ENCODE measurements at regions not wholly inside any gene's neighbourhood (a gene's known extent, or its start where the extent isn't known, plus 50 kb on each side); places are given as distances from the start of the nearest gene placed in this dataset.

DNA sequence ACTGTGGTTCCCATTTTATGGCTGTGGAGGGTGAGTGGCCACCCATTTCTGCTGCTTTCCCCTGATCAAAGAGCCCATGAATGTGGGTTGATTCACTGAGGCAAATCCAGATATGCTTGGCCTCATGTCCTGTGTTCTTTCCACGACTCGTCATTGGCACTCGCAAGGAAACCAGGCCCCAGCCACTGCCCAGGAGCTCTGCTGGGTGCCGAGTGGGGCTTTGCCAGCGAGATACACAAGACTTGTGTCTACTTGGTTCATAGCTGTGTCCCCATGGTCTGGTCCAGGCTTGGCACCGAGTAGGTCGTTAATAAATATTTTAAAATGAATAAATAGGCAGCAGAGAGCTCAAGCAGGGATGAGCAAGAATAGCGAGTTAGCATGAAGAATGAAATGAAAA, 1291.5 kb downstream of the TBC1D22A start:
- FAIRE-seq: no peak
- DNase-seq (ENCODE audit: insufficient read length, low spot score): no peak
- TF ChIP-seq CTCF (IDR thresholded peaks at IDR 0.05; ENCODE audit: insufficient read depth, missing control alignments): no peak

- FAIRE-seq: no peak
- TF ChIP-seq CTCF (IDR thresholded peaks at IDR 0.05; ENCODE audit: insufficient read depth, missing control alignments): no peak
- DNase-seq (ENCODE audit: insufficient read length, low spot score): no peak
These were observed 1291.0 kb downstream of the TBC1D22A start for GRCh38 chr22:48053486-48053885.

DNA sequence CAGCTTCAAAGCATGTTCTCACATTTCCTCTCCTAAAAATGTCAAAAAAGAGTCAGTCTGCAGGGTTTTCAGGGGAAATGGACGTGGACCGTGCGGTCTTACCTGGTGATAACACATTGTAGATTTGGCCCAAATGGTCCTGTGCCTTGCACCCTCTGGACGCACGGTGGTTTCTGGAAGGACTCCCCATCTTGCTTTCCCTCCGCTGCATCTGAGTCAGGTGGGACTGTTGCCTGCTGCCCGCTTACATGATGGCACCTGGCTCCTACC, 1290.1 kb downstream of the TBC1D22A start:
- no peak for DNase-seq (ENCODE audit: insufficient read length, low spot score)
- no peak for FAIRE-seq
- no peak for TF ChIP-seq CTCF (IDR thresholded peaks at IDR 0.05; ENCODE audit: insufficient read depth, missing control alignments)

- FAIRE-seq (no peak), DNase-seq (ENCODE audit: insufficient read length, low spot score) (no peak)
- TF ChIP-seq CTCF (IDR thresholded peaks at IDR 0.05; ENCODE audit: insufficient read depth, missing control alignments): no peak
These were observed 1289.6 kb downstream of the TBC1D22A start for GRCh38 chr22:48051796-48052620.

GRCh38 chr22:48050836-48051235, 1288.4 kb downstream of the TBC1D22A start:
- DNase-seq (ENCODE audit: insufficient read length, low spot score): no peak
- FAIRE-seq: no peak
- TF ChIP-seq CTCF (IDR thresholded peaks at IDR 0.05; ENCODE audit: insufficient read depth, missing control alignments): no peak

- no peak for DNase-seq (ENCODE audit: insufficient read length, low spot score)
- FAIRE-seq: no peak
- TF ChIP-seq CTCF (IDR thresholded peaks at IDR 0.05; ENCODE audit: insufficient read depth, missing control alignments): no peak
These were observed 1286.7 kb downstream of the TBC1D22A start for GRCh38 chr22:48049116-48049515.

GRCh38 chr22:48047722-48048500, 1285.5 kb downstream of the TBC1D22A start:
- no peak for FAIRE-seq
- no peak for DNase-seq (ENCODE audit: insufficient read length, low spot score)
- TF ChIP-seq CTCF (IDR thresholded peaks at IDR 0.05; ENCODE audit: insufficient read depth, missing control alignments): no peak

All from D721Med (cell line).